Kidney epithelial cell (primary cell): ENCODE measurements at regions not wholly inside any gene's neighbourhood (a gene's known extent, or its start where the extent isn't known, plus 50 kb on each side); places are given as distances from the start of the nearest gene placed in this dataset.

Source experiments
- DNase-seq: peaks from one replicate; pipeline ENCODE4 v3.0.0-alpha.2; 2010; ENCODE audit warnings: low read depth
- H3K27me3 ChIP-seq: 2 replicates; pipeline ENCODE4 v1.6.0; 2011; ENCODE audit warnings: low read length; ENCODE audit not compliant: control insufficient read depth, insufficient read depth
- H3K36me3 ChIP-seq: 2 replicates; pipeline ENCODE4 v1.5.1; 2011; ENCODE audit warnings: low read length; ENCODE audit not compliant: control insufficient read depth, insufficient read depth
- H3K4me3 ChIP-seq: 2 replicates; pipeline ENCODE4 v1.5.1; 2011; ENCODE audit warnings: low read depth, mild to moderate bottlenecking, control low read depth, low read length
- TF ChIP-seq, protein P1 (sequence below): IDR thresholded peaks from 2 replicates; pipeline ENCODE4 v1.5.1; 2011; ENCODE audit warnings: mild to moderate bottlenecking, moderate library complexity, low read length, control low read depth, inconsistent platforms; ENCODE audit not compliant: insufficient read depth, poor library complexity, severe bottlenecking

DNA sequence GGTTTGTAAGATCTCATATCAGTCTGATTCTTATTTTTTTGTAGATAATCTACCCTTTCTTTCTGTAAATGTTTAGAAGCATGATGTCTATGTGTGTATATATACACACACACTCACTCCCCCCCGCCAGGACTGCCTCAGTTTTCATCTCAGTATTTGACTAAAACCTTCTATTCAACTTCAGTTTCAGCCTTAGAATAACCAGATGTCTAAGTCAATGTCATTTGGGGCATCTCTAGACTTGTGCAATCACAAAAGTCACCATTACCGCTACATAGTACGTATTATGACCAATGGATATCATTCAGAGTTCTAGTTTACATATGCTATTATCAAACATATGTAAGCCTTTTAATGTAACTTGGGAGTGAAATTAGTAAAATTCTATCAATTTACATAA lies 53.3 kb upstream of the BOLA1 start:
- no peaks in the 10 kb centered on the region for H3K27me3 ChIP-seq
- no peaks in the 10 kb centered on the region for H3K36me3 ChIP-seq
- no peak for DNase-seq
- no peak overlapping the region for H3K4me3 ChIP-seq
- TF ChIP-seq, protein P1, sequence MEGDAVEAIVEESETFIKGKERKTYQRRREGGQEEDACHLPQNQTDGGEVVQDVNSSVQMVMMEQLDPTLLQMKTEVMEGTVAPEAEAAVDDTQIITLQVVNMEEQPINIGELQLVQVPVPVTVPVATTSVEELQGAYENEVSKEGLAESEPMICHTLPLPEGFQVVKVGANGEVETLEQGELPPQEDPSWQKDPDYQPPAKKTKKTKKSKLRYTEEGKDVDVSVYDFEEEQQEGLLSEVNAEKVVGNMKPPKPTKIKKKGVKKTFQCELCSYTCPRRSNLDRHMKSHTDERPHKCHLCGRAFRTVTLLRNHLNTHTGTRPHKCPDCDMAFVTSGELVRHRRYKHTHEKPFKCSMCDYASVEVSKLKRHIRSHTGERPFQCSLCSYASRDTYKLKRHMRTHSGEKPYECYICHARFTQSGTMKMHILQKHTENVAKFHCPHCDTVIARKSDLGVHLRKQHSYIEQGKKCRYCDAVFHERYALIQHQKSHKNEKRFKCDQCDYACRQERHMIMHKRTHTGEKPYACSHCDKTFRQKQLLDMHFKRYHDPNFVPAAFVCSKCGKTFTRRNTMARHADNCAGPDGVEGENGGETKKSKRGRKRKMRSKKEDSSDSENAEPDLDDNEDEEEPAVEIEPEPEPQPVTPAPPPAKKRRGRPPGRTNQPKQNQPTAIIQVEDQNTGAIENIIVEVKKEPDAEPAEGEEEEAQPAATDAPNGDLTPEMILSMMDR: no peak

DNA sequence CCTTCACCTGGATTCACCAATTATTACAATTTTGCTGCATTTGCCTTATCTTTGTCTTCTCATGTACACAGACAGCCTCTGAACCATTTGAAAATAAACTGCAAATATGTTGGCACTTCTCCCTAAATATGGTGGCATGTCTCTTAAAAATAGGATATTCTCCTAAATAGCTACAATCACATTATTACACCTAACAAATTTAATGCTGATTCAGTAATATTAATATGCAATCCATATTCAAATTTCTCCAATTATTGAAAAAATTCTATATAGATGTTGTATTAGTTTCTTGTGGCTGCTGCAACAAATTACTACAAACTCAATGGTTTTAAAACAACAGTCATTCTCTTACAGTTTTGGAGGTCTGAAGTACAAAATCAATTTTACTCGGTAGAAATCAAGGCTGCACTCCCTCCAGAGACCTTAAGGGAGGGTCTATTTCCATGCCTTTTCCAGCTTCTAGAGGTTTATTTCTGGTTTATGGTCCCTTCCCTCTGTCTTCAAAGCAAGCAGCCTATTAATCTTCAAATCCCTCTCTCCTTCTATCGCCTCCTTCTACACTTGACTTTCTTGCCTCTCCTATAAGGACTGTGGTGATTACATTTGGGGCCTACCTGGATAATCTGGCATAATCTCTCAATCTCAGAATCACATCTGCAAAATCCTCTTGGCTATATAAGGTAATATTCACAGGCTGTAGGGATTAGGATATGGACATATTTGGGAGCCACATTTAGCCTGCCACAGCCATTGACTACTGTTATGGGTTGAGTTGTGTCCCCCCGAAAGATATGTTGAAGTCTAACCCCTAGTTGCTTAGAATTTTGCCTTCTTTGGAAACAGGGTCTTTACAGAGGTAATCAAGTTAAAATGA lies 52.5 kb upstream of the BOLA1 start:
- Histone ChIP-seq H3K27me3 (no peaks in the 10 kb centered on the region), H3K36me3 (no peaks in the 10 kb centered on the region), H3K4me3 (no peak overlapping the region)
- DNase-seq: no peak
- TF ChIP-seq, protein P1: no peak

DNA sequence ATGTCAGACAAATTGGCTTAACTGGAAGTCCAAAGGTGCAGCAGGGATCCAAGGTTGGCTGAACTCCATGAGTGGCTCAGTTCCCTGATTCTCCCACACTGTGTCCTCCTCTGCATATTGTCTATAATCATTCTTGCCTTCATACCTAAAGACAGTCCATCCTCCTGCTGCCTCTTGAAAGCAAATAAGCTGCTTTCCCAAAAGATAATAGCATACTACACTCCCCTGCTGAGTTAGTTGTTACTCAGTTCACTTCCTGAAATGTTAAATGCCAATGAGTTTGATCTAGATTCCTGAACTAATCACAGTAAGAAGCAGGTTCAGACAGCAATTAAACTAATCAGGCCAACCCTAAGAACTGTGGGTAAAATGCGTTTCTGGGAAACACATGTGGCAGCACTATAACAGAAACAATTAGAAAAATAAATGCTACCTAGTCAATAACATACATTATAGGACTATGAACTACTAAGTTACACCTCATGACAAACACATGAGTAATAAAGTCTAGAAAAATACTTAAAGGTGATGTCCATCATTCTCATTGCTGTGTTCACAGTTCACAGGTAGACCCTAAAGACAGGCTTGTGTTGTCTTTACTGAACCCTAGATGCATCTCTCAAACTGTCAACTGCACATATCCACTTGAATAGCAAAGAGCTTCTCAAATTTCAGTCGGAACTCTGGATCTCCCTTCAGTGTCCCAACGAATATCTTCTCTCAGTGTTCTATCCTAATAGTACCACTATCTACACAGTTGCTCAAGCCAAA lies 50.8 kb upstream of the BOLA1 start:
- DNase-seq: no peak
- TF ChIP-seq, protein P1: no peak
- Histone ChIP-seq H3K4me3 (peak overlapping the region; percentile 53), H3K27me3 (no peaks in the 10 kb centered on the region), H3K36me3 (no peaks in the 10 kb centered on the region)

DNA sequence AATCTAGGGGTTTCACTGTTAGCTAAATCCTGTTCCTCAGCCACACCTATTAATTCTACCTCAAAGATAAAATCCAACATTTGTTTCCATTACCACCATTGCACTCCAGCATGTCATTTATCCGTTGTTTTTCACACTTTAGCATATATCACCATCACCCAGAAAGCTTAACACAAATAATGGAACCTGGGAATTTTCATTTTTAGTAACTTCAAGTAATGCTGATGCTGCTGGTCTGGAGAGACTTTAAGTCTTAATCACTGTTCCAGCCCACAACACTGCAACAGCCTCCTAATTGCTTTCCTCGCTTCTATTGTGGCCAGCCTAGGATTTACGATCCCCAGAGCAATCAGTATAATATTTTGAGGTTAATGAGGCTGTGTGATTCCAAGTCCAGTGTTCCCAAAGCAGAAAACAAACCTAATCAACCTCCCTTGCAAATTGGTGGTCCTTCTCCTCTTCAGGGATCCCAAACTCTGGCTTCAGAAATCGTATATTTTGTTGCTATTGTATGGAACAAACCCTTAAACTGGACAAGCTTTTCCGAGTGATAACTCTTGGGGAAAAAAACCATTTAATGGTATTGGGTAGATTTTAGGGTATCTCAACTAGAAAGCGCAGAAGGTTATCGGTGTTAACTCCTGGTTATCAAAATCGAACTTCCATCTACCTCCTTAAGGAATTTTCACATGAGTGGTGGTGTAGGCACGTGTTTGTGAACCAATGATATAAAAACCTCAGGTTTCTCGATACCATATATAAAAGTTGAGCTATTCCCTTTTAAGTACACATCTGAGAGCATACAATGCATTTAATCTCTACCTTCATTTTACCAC lies 50.0 kb upstream of the BOLA1 start:
- H3K27me3 ChIP-seq: no peaks in the 10 kb centered on the region
- TF ChIP-seq, protein P1: no peak
- H3K4me3 ChIP-seq: peak overlapping the region; percentile 53
- no peaks in the 10 kb centered on the region for H3K36me3 ChIP-seq
- no peak for DNase-seq
